ENCODE measurements at regions not wholly inside any gene's neighbourhood (a gene's known extent, or its start where the extent isn't known, plus 50 kb on each side); places are given as distances from the start of the nearest gene placed in this dataset.

DNA sequence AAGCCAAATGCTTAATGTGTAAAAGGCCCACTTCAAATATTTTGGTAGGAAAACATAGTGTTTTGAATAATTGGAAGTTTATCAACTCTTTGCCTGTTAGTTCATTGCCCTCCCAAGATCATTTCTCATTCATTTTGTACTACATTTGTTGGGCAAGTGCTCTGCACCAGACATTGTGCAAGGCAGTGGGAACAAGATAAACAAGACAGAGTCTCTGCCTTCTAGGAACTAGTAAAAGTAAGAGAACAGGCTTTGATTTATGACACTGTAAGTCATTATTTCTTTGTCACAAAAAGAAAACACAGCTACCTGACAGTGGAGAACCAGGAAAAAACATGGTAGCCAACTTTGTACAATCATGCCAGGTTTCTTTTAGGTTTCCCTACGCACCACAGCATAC lies 63.7 kb upstream of the PAM start:
- TF ChIP-seq, protein P1, sequence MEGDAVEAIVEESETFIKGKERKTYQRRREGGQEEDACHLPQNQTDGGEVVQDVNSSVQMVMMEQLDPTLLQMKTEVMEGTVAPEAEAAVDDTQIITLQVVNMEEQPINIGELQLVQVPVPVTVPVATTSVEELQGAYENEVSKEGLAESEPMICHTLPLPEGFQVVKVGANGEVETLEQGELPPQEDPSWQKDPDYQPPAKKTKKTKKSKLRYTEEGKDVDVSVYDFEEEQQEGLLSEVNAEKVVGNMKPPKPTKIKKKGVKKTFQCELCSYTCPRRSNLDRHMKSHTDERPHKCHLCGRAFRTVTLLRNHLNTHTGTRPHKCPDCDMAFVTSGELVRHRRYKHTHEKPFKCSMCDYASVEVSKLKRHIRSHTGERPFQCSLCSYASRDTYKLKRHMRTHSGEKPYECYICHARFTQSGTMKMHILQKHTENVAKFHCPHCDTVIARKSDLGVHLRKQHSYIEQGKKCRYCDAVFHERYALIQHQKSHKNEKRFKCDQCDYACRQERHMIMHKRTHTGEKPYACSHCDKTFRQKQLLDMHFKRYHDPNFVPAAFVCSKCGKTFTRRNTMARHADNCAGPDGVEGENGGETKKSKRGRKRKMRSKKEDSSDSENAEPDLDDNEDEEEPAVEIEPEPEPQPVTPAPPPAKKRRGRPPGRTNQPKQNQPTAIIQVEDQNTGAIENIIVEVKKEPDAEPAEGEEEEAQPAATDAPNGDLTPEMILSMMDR (IDR thresholded peaks at IDR 0.05; ENCODE audit: low read depth, low read length, poor library complexity, severe bottlenecking), result no peak
- TF ChIP-seq EZH2phosphoT487 (IDR thresholded peaks at IDR 0.05; ENCODE audit: borderline replicate concordance, low read length), result no peak
